Stimulated activated CD4-positive, alpha-beta T cell treated with anti-CD3 and anti-CD28 coated beads, TNF-alpha, amount 100 ng/mL, for 1 hour (primary cell): ENCODE measurements at regions not wholly inside any gene's neighbourhood (a gene's known extent, or its start where the extent isn't known, plus 50 kb on each side); places are given as distances from the start of the nearest gene placed in this dataset.
"Not testable (repeated sequence)": the region's sequence is repeated elsewhere in the genome, so short reads cannot be mapped to it uniquely, and the experiment has no call there.

ENCODE experiments used
- DNase-seq, 3 donors: peaks; one replicate each; pipeline ENCODE4 v3.0.0-alpha.2; 2020; ENCODE audit warnings: low read depth in 3 of 3, low spot score in 1 of 3

GRCh38 chr5:90338712-90339372 is 70.7 kb downstream of the CETN3 start:
- no peak for DNase-seq

GRCh38 chr5:90337449-90338052 is 72.0 kb downstream of the CETN3 start:
- DNase-seq, result no peak

- no peak for DNase-seq
These were observed 72.8 kb downstream of the CETN3 start for GRCh38 chr5:90336752-90337151.

- DNase-seq, result no peak
These were observed 74.8 kb downstream of the CETN3 start for GRCh38 chr5:90334741-90335140.

- DNase-seq, result no peak
These were observed 79.6 kb downstream of the CETN3 start for GRCh38 chr5:90329911-90330310.

- DNase-seq, result no peak
These were observed 82.6 kb downstream of the CETN3 start for GRCh38 chr5:90326995-90327394.

GRCh38 chr5:90325093-90325492 is 84.5 kb downstream of the CETN3 start:
- DNase-seq, result no peak

- DNase-seq, result not testable (repeated sequence)
These were observed 89.2 kb downstream of the CETN3 start for GRCh38 chr5:90320348-90320747.

- no peak for DNase-seq
These were observed 97.5 kb downstream of the CETN3 start for GRCh38 chr5:90312027-90312426.

- no peak for DNase-seq
These were observed 98.2 kb downstream of the CETN3 start for GRCh38 chr5:90311401-90311800.

GRCh38 chr5:90308787-90309585 is 100.6 kb downstream of the CETN3 start:
- DNase-seq, result no peak

- DNase-seq, result no peak
These were observed 101.8 kb downstream of the CETN3 start for GRCh38 chr5:90307782-90308181.

GRCh38 chr5:90307322-90307721 is 102.2 kb downstream of the CETN3 start:
- no peak for DNase-seq

- DNase-seq, result no peak
These were observed 102.9 kb downstream of the CETN3 start for GRCh38 chr5:90306613-90307012.

GRCh38 chr5:90305041-90305720 is 104.4 kb downstream of the CETN3 start:
- no peak for DNase-seq

- DNase-seq, result no peak
These were observed 108.3 kb downstream of the CETN3 start for GRCh38 chr5:90301248-90301647.

GRCh38 chr5:90297045-90297764 is 112.4 kb downstream of the CETN3 start:
- no peak for DNase-seq

- DNase-seq, result no peak
These were observed 115.0 kb downstream of the CETN3 start for GRCh38 chr5:90294604-90295003.

- no peak for DNase-seq
These were observed 115.6 kb downstream of the CETN3 start for GRCh38 chr5:90293931-90294330.

- no peak for DNase-seq
These were observed 118.9 kb downstream of the CETN3 start for GRCh38 chr5:90290648-90291047.

GRCh38 chr5:90289837-90290236 is 119.7 kb downstream of the CETN3 start:
- DNase-seq, result no peak
